SK-N-SH (cell line): ENCODE measurements at regions not wholly inside any gene's neighbourhood (a gene's known extent, or its start where the extent isn't known, plus 50 kb on each side); places are given as distances from the start of the nearest gene placed in this dataset.

ENCODE experiments used
- CHD2 ChIP-seq: fragments of 150-350 bp; IDR thresholded peaks from 2 replicates; pipeline ENCODE4 v1.6.1; 2018; ENCODE audit warnings: low read length; ENCODE audit not compliant: partially characterized antibody
- CTCF ChIP-seq: fragments of 200-600 bp; sonication (generic); IDR thresholded peaks from 2 replicates; pipeline ENCODE4 v1.6.1; 2017; ENCODE audit warnings: antibody characterized with exemption, mild to moderate bottlenecking, moderate library complexity
- EP300 ChIP-seq, 2 experiments: IDR thresholded peaks; 2 replicates each; pipeline versions ENCODE4 v1.4.0 to v1.6.1; 2012; ENCODE audit warnings: borderline replicate concordance in 1 of 2, low read depth in 1 of 2, low read length in 1 of 2
- GATA2 ChIP-seq: sonication (generic); formaldehyde crosslinking; IDR thresholded peaks from 2 replicates; pipeline ENCODE4 v1.5.0; 2020; ENCODE audit warnings: mild to moderate bottlenecking, missing genetic modification reagents
- JUND ChIP-seq: IDR thresholded peaks from 2 replicates; pipeline ENCODE4 v1.4.0; 2012

DNA sequence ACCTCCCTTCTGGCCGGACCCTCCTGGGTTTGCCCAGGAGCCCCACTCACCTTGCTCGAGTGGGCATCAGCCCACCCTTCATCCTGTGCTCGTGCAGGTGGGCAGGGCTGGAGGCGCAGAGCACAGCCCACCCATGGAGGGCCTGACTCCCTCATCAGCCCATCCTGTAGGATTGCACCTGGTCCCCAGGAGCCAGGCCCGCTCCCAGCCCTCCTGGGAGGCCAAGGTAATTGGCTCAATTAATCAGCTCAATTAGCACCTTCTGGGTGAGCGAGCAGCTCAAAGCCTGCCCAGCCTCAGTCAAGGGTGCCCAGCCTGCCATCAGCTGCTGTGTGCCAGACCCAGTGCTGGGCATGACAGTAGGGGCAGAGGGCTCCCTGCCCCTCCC lies 58.1 kb upstream of the NECTIN1 start:
- TF ChIP-seq EP300 (IDR thresholded peaks at IDR 0.05; ENCODE audit: borderline replicate concordance in 1 of 2, low read depth in 1 of 2, low read length in 1 of 2) (no peak), CTCF (no peak), CHD2 (no peak), GATA2 (no peak), JUND (no peak)
